GM23338 (cell line): ENCODE measurements at regions not wholly inside any gene's neighbourhood (a gene's known extent, or its start where the extent isn't known, plus 50 kb on each side); places are given as distances from the start of the nearest gene placed in this dataset.
A peak's percentile ranks its signal among the peaks of the same experiment; 100 is the strongest.
"Not testable (repeated sequence)": the region's sequence is repeated elsewhere in the genome, so short reads cannot be mapped to it uniquely, and the experiment has no call there.

Experiments used
- ATAC-seq: fragments of 200-7000 bp; cut with Tn5 transposase; 3 replicates; pipeline ENCODE4 v1.9.1; 2020
- DNase-seq: peaks from one replicate; pipeline ENCODE4 v3.0.0-alpha.2; 2015; ENCODE audit warnings: low spot score
- H2AFZ ChIP-seq: fragments of 200-600 bp; sonication (generic); 2 replicates; pipeline ENCODE4 v1.8.0; 2016; ENCODE audit warnings: antibody characterized with exemption, mild to moderate bottlenecking, moderate library complexity
- H3F3A ChIP-seq: fragments of 200-600 bp; sonication (generic); replicated peaks from 2 replicates; pipeline ENCODE4 v1.8.0; 2017; ENCODE audit warnings: antibody characterized with exemption, mixed run types, low read depth
- H3K27ac ChIP-seq: fragments of 200-600 bp; sonication (generic); 2 replicates; pipeline ENCODE4 v1.6.1; 2016; ENCODE audit warnings: low read depth
- H3K27me3 ChIP-seq: fragments of 200-600 bp; sonication (generic); 2 replicates; pipeline ENCODE4 v1.8.0; 2016; ENCODE audit warnings: mild to moderate bottlenecking, mixed run types, moderate library complexity; ENCODE audit not compliant: insufficient read depth
- H3K36me3 ChIP-seq: fragments of 200-600 bp; sonication (generic); 2 replicates; pipeline ENCODE4 v1.8.0; 2016; ENCODE audit warnings: mild to moderate bottlenecking; ENCODE audit not compliant: insufficient read depth
- H3K4me1 ChIP-seq: fragments of 200-600 bp; sonication (generic); 2 replicates; pipeline ENCODE4 v1.8.0; 2016; ENCODE audit warnings: mild to moderate bottlenecking, moderate library complexity; ENCODE audit not compliant: insufficient read depth
- H3K4me2 ChIP-seq: fragments of 200-600 bp; sonication (generic); 2 replicates; pipeline ENCODE4 v1.7.1; 2017; ENCODE audit warnings: mixed run types
- H3K4me3 ChIP-seq: fragments of 200-600 bp; sonication (generic); 2 replicates; pipeline ENCODE4 v1.6.1; 2016; ENCODE audit warnings: mixed run types
- H3K79me2 ChIP-seq: fragments of 200-600 bp; sonication (generic); replicated peaks from 2 replicates; pipeline ENCODE4 v1.8.0; 2017; ENCODE audit warnings: mild to moderate bottlenecking; ENCODE audit not compliant: insufficient read depth
- H3K9me2 ChIP-seq: fragments of 200-600 bp; sonication (generic); 2 replicates; pipeline ENCODE4 v1.8.0; 2017; ENCODE audit not compliant: insufficient read depth
- H4K20me1 ChIP-seq: fragments of 200-600 bp; sonication (generic); replicated peaks from 2 replicates; pipeline ENCODE4 v1.8.0; 2017; ENCODE audit warnings: mild to moderate bottlenecking; ENCODE audit not compliant: insufficient read depth
- H3K27ac Mint-ChIP-seq: 2 replicates; pipeline ENCODE4 v1.8.0; 2020; ENCODE audit warnings: inconsistent platforms, mild to moderate bottlenecking, moderate library complexity, mixed read lengths
- H3K27me3 Mint-ChIP-seq: 3 replicates; pipeline ENCODE4 v1.8.0; 2022; ENCODE audit warnings: low read depth, mild to moderate bottlenecking, moderate library complexity, mixed read lengths, inconsistent platforms; ENCODE audit not compliant: insufficient read depth, poor library complexity
- H3K36me3 Mint-ChIP-seq: 3 replicates; pipeline ENCODE4 v1.8.0; 2021; ENCODE audit warnings: low read depth, mild to moderate bottlenecking, inconsistent platforms, moderate library complexity, mixed read lengths
- H3K4me1 Mint-ChIP-seq: 3 replicates; pipeline ENCODE4 v1.8.0; 2020; ENCODE audit warnings: mild to moderate bottlenecking, inconsistent platforms, mixed read lengths
- H3K4me3 Mint-ChIP-seq: 3 replicates; pipeline ENCODE4 v1.8.0; 2021; ENCODE audit warnings: moderate library complexity, mild to moderate bottlenecking, inconsistent platforms, mixed read lengths
- H3K9me3 Mint-ChIP-seq: 3 replicates; pipeline ENCODE4 v1.8.0; 2020; ENCODE audit warnings: moderate library complexity, mild to moderate bottlenecking, inconsistent platforms, mixed read lengths
- NANOG ChIP-seq: IDR thresholded peaks from 2 replicates; pipeline ENCODE4 v1.6.1; 2016; ENCODE audit warnings: antibody characterized with exemption, borderline replicate concordance
- TF ChIP-seq, protein P1 (sequence below): IDR thresholded peaks from 2 replicates; pipeline ENCODE4 v1.6.1; 2016; ENCODE audit warnings: antibody characterized with exemption
- TF ChIP-seq, protein P2 (sequence below): fragments of 250-450 bp; sonication (Bioruptor Pico); IDR thresholded peaks from 2 replicates; pipeline ENCODE4 v1.5.0; 2020; ENCODE audit warnings: mild to moderate bottlenecking, moderate library complexity

DNA sequence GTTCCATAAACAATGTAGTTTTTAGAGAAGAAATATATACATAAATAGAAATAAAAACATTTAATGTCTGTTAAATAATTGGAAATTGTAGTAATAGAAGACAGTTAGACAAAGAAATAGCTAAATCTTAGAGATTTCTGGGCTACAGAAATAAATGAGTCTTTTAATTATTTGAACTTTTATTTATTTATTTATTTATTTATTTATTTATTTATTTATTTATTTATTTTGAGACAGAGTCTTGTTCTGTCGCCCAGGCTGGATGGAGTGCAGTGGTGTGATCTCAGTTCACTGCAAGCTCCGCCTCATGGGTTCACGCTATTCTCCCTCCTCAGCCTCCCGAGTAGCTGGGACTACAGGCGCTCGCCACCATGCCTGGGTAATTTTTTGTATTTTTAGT is 486.0 kb upstream of the SLITRK5 start:
- H3K4me1 ChIP-seq = peaks cover 20% of the 10 kb centered on the region
- not testable (repeated sequence) for H3K4me3 Mint-ChIP-seq, H3K27ac Mint-ChIP-seq, H3K27me3 Mint-ChIP-seq, H2AFZ ChIP-seq, H4K20me1 ChIP-seq, H3K9me2 ChIP-seq, H3K27me3 ChIP-seq, H3F3A ChIP-seq, ATAC-seq, H3K4me3 ChIP-seq, H3K36me3 ChIP-seq, H3K4me2 ChIP-seq, H3K36me3 Mint-ChIP-seq, DNase-seq, H3K79me2 ChIP-seq, H3K27ac ChIP-seq, H3K4me1 Mint-ChIP-seq, H3K9me3 Mint-ChIP-seq

DNA sequence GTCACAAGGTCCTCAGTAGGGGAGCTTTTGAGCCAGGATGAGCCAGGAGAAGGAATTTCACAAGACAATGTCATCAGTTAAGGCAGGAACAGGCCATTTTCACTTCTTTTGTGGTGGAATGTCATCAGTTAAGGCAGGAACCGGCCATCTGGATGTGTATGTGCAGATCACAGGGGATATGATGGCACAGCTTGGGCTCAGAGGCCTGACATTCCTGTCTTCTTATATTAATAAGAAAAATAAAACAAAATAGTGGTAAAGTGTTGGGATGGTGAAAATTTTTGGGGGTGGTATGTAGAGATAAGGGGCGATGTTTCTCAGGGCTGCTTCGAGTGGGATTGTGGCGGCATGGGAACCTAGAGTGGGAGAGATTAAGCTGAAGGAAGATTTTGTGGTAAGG is 484.5 kb upstream of the SLITRK5 start:
- Mint-ChIP-seq H3K27ac (peak overlapping the region; percentile 84; the same call in 1 of the 2 replicates), H3K9me3 (peaks cover 24% of the 10 kb centered on the region)
- H3F3A ChIP-seq, H3K27me3 Mint-ChIP-seq, H3K4me3 ChIP-seq, DNase-seq, H2AFZ ChIP-seq, H3K9me2 ChIP-seq, H3K36me3 ChIP-seq, H3K4me1 Mint-ChIP-seq, ATAC-seq, H3K79me2 ChIP-seq, H3K27me3 ChIP-seq, H4K20me1 ChIP-seq, H3K36me3 Mint-ChIP-seq, H3K4me3 Mint-ChIP-seq: not testable (repeated sequence)
- TF ChIP-seq NANOG = peak; percentile 25; the same call in 1 of the 2 replicates
- Histone ChIP-seq H3K27ac (peak overlapping the region; percentile 81), H3K4me1 (peaks cover 20% of the 10 kb centered on the region), H3K4me2 (peak overlapping the region; percentile 53; the same call in 1 of the 2 replicates)

DNA sequence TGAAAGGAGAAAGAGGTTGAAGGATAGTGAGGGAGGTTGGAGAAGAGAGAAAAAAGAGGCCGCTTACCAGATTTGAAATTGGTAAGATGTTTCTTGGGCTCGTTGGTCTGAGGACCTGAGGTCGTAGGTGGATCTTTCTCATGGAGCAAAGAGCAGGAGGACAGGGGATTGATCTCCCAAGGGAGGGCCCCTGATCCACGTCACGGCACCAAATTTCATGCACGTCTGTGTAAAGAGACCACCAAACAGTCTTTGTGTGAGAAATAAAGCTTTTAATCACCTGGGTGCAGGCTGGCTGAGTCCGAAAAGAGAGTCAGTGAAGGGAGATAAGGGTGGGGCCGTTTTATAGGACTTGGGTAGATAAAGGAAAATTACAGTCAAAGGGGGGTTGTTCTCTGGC is 479.7 kb upstream of the SLITRK5 start:
- peaks cover 11% of the 10 kb centered on the region for H3K36me3 Mint-ChIP-seq

DNA sequence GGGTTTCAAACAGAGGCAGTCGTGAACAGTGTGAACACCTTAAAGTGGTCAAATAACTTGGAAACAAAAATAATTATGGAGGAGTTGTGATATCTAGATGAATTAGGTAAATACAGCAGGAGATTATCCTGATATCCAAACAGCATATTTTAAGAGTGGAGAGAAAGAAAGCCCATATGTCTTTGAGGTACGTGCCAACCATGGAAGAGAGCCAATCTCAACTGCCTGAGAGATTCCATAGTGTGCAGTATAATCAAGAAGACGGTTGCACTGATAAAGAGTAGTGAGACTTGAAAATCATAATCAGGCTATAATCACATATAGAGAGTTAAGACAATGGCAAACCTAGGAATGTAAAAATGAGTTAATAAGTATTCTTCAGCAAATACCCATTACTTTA is 472.8 kb upstream of the SLITRK5 start:
- Histone ChIP-seq H3K27me3 (no peaks in the 10 kb centered on the region), H3K79me2 (no peaks in the 10 kb centered on the region), H3K4me1 (no peaks in the 10 kb centered on the region), H3K9me2 (0 out of 2 replicates have a peak, but pooled peaks cover 5% of the 10 kb centered on the region), H3K4me2 (no peak overlapping the region), H2AFZ (no peak overlapping the region), H4K20me1 (no peaks in the 10 kb centered on the region), H3K4me3 (no peak overlapping the region), H3F3A (no peaks in the 10 kb centered on the region), H3K27ac (no peak overlapping the region), H3K36me3 (no peaks in the 10 kb centered on the region)
- Mint-ChIP-seq H3K36me3 (peaks cover 8% of the 10 kb centered on the region; the same call in 2 of the 3 replicates), H3K4me3 (no peak overlapping the region), H3K9me3 (peaks cover 9% of the 10 kb centered on the region; the same call in 2 of the 3 replicates), H3K27ac (no peak overlapping the region), H3K27me3 (peaks cover 1% of the 10 kb centered on the region), H3K4me1 (peaks cover 3% of the 10 kb centered on the region; the same call in 1 of the 3 replicates)
- no peak for ATAC-seq
- DNase-seq = no peak
- TF ChIP-seq NANOG = no peak
- TF ChIP-seq, protein P1, sequence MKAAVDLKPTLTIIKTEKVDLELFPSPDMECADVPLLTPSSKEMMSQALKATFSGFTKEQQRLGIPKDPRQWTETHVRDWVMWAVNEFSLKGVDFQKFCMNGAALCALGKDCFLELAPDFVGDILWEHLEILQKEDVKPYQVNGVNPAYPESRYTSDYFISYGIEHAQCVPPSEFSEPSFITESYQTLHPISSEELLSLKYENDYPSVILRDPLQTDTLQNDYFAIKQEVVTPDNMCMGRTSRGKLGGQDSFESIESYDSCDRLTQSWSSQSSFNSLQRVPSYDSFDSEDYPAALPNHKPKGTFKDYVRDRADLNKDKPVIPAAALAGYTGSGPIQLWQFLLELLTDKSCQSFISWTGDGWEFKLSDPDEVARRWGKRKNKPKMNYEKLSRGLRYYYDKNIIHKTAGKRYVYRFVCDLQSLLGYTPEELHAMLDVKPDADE = no peak
- TF ChIP-seq, protein P2, sequence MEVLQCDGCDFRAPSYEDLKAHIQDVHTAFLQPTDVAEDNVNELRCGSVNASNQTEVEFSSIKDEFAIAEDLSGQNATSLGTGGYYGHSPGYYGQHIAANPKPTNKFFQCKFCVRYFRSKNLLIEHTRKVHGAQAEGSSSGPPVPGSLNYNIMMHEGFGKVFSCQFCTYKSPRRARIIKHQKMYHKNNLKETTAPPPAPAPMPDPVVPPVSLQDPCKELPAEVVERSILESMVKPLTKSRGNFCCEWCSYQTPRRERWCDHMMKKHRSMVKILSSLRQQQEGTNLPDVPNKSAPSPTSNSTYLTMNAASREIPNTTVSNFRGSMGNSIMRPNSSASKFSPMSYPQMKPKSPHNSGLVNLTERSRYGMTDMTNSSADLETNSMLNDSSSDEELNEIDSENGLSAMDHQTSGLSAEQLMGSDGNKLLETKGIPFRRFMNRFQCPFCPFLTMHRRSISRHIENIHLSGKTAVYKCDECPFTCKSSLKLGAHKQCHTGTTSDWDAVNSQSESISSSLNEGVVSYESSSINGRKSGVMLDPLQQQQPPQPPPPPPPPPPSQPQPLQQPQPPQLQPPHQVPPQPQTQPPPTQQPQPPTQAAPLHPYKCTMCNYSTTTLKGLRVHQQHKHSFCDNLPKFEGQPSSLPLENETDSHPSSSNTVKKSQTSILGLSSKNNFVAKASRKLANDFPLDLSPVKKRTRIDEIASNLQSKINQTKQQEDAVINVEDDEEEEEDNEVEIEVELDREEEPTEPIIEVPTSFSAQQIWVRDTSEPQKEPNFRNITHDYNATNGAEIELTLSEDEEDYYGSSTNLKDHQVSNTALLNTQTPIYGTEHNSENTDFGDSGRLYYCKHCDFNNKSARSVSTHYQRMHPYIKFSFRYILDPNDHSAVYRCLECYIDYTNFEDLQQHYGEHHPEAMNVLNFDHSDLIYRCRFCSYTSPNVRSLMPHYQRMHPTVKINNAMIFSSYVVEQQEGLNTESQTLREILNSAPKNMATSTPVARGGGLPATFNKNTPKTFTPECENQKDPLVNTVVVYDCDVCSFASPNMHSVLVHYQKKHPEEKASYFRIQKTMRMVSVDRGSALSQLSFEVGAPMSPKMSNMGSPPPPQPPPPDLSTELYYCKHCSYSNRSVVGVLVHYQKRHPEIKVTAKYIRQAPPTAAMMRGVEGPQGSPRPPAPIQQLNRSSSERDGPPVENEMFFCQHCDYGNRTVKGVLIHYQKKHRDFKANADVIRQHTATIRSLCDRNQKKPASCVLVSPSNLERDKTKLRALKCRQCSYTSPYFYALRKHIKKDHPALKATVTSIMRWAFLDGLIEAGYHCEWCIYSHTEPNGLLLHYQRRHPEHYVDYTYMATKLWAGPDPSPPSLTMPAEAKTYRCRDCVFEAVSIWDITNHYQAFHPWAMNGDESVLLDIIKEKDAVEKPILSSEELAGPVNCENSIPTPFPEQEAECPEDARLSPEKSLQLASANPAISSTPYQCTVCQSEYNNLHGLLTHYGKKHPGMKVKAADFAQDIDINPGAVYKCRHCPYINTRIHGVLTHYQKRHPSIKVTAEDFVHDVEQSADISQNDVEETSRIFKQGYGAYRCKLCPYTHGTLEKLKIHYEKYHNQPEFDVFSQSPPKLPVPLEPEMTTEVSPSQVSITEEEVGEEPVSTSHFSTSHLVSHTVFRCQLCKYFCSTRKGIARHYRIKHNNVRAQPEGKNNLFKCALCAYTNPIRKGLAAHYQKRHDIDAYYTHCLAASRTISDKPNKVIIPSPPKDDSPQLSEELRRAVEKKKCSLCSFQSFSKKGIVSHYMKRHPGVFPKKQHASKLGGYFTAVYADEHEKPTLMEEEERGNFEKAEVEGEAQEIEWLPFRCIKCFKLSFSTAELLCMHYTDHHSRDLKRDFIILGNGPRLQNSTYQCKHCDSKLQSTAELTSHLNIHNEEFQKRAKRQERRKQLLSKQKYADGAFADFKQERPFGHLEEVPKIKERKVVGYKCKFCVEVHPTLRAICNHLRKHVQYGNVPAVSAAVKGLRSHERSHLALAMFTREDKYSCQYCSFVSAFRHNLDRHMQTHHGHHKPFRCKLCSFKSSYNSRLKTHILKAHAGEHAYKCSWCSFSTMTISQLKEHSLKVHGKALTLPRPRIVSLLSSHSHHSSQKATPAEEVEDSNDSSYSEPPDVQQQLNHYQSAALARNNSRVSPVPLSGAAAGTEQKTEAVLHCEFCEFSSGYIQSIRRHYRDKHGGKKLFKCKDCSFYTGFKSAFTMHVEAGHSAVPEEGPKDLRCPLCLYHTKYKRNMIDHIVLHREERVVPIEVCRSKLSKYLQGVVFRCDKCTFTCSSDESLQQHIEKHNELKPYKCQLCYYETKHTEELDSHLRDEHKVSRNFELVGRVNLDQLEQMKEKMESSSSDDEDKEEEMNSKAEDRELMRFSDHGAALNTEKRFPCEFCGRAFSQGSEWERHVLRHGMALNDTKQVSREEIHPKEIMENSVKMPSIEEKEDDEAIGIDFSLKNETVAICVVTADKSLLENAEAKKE (CRISPR knock-in tag) = no peak

More for the DNA sequence above, 479.7 kb upstream of the SLITRK5 start:
- not testable (repeated sequence) for H3K9me2 ChIP-seq, DNase-seq, H3F3A ChIP-seq, H4K20me1 ChIP-seq, H3K27ac ChIP-seq, H3K4me1 Mint-ChIP-seq, H2AFZ ChIP-seq, ATAC-seq, H3K4me3 Mint-ChIP-seq, H3K36me3 ChIP-seq, H3K4me2 ChIP-seq, H3K4me3 ChIP-seq, H3K27me3 Mint-ChIP-seq, H3K27ac Mint-ChIP-seq, H3K27me3 ChIP-seq, H3K79me2 ChIP-seq
- peaks cover 12% of the 10 kb centered on the region for H3K4me1 ChIP-seq
- peaks cover 31% of the 10 kb centered on the region for H3K9me3 Mint-ChIP-seq
